GM12878 (cell line): ENCODE measurements at regions not wholly inside any gene's neighbourhood (a gene's known extent, or its start where the extent isn't known, plus 50 kb on each side); places are given as distances from the start of the nearest gene placed in this dataset.

Experiments
- ATAC-seq: fragments of 200-7000 bp; cut with Tn5 transposase; 3 replicates; pipeline ENCODE4 v1.9.1; 2020; ENCODE audit warnings: mild to moderate bottlenecking, moderate library complexity
- BruUV-seq: library from RNA; stranded (reverse); fragments of 400-500 nt; replicated peaks from 2 replicates; lab custom pipeline; 2021; lab: Mats Ljungman, UMichigan
- CTCF ChIA-PET: fragments of 300-600 bp; sonication (Branson Sonifier 250); formaldehyde crosslinking; extraction: SDS; loops from one replicate; lab custom pipeline; 2021; ENCODE audit warnings: inconsistent platforms; lab: Yijun Ruan, JAX
- POLR2A ChIA-PET: fragments of 350-600 bp; formaldehyde crosslinking; extraction: SDS; loops from one replicate; lab custom pipeline; 2021; ENCODE audit warnings: inconsistent platforms; lab: Charles Lee
- RAD21 ChIA-PET: fragments of 300-600 bp; sonication (Branson Sonifier 250); formaldehyde crosslinking; loops from one replicate; lab custom pipeline; 2023; ENCODE audit warnings: antibody characterized with exemption; ENCODE audit not compliant: unreplicated experiment; lab: Charles Lee
- SMC1A ChIA-PET: fragments of 300-600 bp; sonication (Branson Sonifier 250); formaldehyde crosslinking; loops from one replicate; lab custom pipeline; 2023; ENCODE audit not compliant: unreplicated experiment, uncharacterized antibody; lab: Charles Lee
- DNase-seq: peaks from one replicate; pipeline ENCODE4 v3.0.0-alpha.2; 2011; ENCODE audit warnings: low read depth, low spot score
- FAIRE-seq: peaks from 3 replicates; lab custom pipeline; 2011; peaks lifted over from hg19 to GRCh38; lab: Jason Lieb, UNC
- H2AFZ ChIP-seq: 2 replicates; pipeline ENCODE4 v1.6.0; 2011; ENCODE audit warnings: low read depth, low read length, control low read depth; ENCODE audit not compliant: control insufficient read depth
- H3K27ac ChIP-seq: 2 replicates; pipeline ENCODE4 v1.5.1; 2011; ENCODE audit warnings: control low read depth; ENCODE audit not compliant: control insufficient read depth, insufficient read depth
- H3K27me3 ChIP-seq, 2 experiments: replicated peaks in 1 of 2; 2 replicates each; pipeline versions ENCODE4 v1.6.0 to v1.6.1; 2011; ENCODE audit warnings: low read length in 1 of 2; ENCODE audit not compliant: control insufficient read depth in 2 of 2, insufficient read depth in 2 of 2
- H3K36me3 ChIP-seq, 2 experiments: 2 replicates each; pipeline ENCODE4 v1.5.1; 2011; ENCODE audit warnings: low read length in 1 of 2; ENCODE audit not compliant: control insufficient read depth in 2 of 2, insufficient read depth in 2 of 2
- H3K4me1 ChIP-seq: 2 replicates; pipeline ENCODE4 v1.6.1; 2011; ENCODE audit warnings: mild to moderate bottlenecking, low read length, moderate library complexity, mixed read lengths; ENCODE audit not compliant: control insufficient read depth, insufficient read depth
- H3K4me2 ChIP-seq: 2 replicates; pipeline ENCODE4 v1.6.0; 2011; ENCODE audit warnings: control low read depth; ENCODE audit not compliant: control insufficient read depth, insufficient read depth
- H3K4me3 ChIP-seq: fragments of 200-600 bp; sonication (generic); 2 replicates; pipeline ENCODE4 v1.5.1; 2016
- H3K79me2 ChIP-seq: 2 replicates; pipeline ENCODE4 v1.6.0; 2011; ENCODE audit warnings: low read length; ENCODE audit not compliant: control insufficient read depth, insufficient read depth
- H3K9ac ChIP-seq: 2 replicates; pipeline ENCODE4 v1.8.0; 2011; ENCODE audit warnings: low read length, control low read depth, mixed read lengths; ENCODE audit not compliant: control insufficient read depth, insufficient read depth
- H3K9me3 ChIP-seq: replicated peaks from 3 replicates; pipeline ENCODE4 v1.5.1; 2011; ENCODE audit warnings: mild to moderate bottlenecking, low read length; ENCODE audit not compliant: control insufficient read depth, insufficient read depth
- H4K20me1 ChIP-seq: 2 replicates; pipeline ENCODE4 v1.6.0; 2011; ENCODE audit not compliant: control insufficient read depth, insufficient read depth
- ATF3 ChIP-seq: IDR thresholded peaks from 2 replicates; pipeline ENCODE4 v1.6.1; 2011; ENCODE audit warnings: low read depth, mild to moderate bottlenecking, low read length, moderate library complexity, borderline replicate concordance; ENCODE audit errors: extremely low read depth
- BHLHE40 ChIP-seq, 2 experiments: fragments of 450-650 bp in 1 of 2; IDR thresholded peaks; 2 replicates each; pipeline ENCODE4 v1.6.1; 2011 to 2017; ENCODE audit warnings: low read depth in 2 of 2, borderline replicate concordance in 1 of 2, improper control_type of control experiment in 1 of 2, low read length in 1 of 2, mild to moderate bottlenecking in 1 of 2
- DPF2 ChIP-seq: fragments of 450-650 bp; IDR thresholded peaks from 2 replicates; pipeline ENCODE4 v1.6.1; 2017; ENCODE audit warnings: mild to moderate bottlenecking
- IRF3 ChIP-seq: fragments of 450-650 bp; IDR thresholded peaks from 2 replicates; pipeline ENCODE4 v1.6.1; 2014; ENCODE audit warnings: mild to moderate bottlenecking
- MXI1 ChIP-seq: fragments of 150-350 bp; IDR thresholded peaks from 2 replicates; pipeline ENCODE4 v1.6.1; 2011; ENCODE audit warnings: low read depth, mild to moderate bottlenecking, inconsistent platforms, low read length, improper control_type of control experiment
- NFIC ChIP-seq: IDR thresholded peaks from 2 replicates; pipeline ENCODE4 v1.6.1; 2012; ENCODE audit warnings: low read depth, mild to moderate bottlenecking, inconsistent platforms, low read length, moderate library complexity
- NR2F1 ChIP-seq: fragments of 450-650 bp; conservative IDR thresholded peaks from 2 replicates; pipeline ENCODE4 v1.6.1; 2017; ENCODE audit warnings: mild to moderate bottlenecking
- SPI1 ChIP-seq: IDR thresholded peaks from 2 replicates; pipeline ENCODE4 v1.6.1; 2011; ENCODE audit warnings: low read depth, mild to moderate bottlenecking, low read length, moderate library complexity, borderline replicate concordance; ENCODE audit not compliant: insufficient read depth
- SREBF1 ChIP-seq: IDR thresholded peaks from 2 replicates; pipeline ENCODE4 v1.6.1; 2012; ENCODE audit warnings: mild to moderate bottlenecking, low read length
- TARDBP ChIP-seq: IDR thresholded peaks from 2 replicates; pipeline ENCODE4 v1.6.1; 2016; ENCODE audit warnings: borderline replicate concordance
- ZNF207 ChIP-seq: fragments of 450-650 bp; IDR thresholded peaks from 2 replicates; pipeline ENCODE4 v1.6.1; 2014; ENCODE audit warnings: antibody characterized with exemption, mild to moderate bottlenecking, borderline replicate concordance
- WGBS: methylation state at CpG from one replicate; pipeline ENCODE4 v1.1.6; 2016; ENCODE audit warnings: low lambda C conversion rate; ENCODE audit not compliant: insufficient replicate concordance, insufficient coverage; ENCODE audit errors: missing lambda C conversion rate; 5-methylcytosine and 5-hydroxymethylcytosine counted together
- in situ Hi-C: fragments of 300-500 bp; cut with MboI; formaldehyde crosslinking; loops from 9 replicates; pipeline ENCODE4 v1.14.3; 2018; ENCODE audit warnings: mixed read lengths
- intact Hi-C: fragments of 100-400 bp; cut with micrococcal nuclease; formaldehyde crosslinking; loops from one replicate; pipeline ENCODE4 v1.14.2; 2022; ENCODE audit not compliant: unreplicated experiment
- TF ChIP-seq, protein P1 (sequence below): IDR thresholded peaks from 2 replicates; pipeline ENCODE4 v1.6.1; 2012; ENCODE audit warnings: low read length, inconsistent platforms

- Histone ChIP-seq H3K27me3 (no peaks in the 10 kb centered on the region), H3K79me2 (no peaks in the 10 kb centered on the region), H3K4me3 (no peak overlapping the region), H2AFZ (no peak overlapping the region), H3K9ac (no peak overlapping the region), H4K20me1 (no peaks in the 10 kb centered on the region), H3K4me1 (no peaks in the 10 kb centered on the region), H3K4me2 (no peak overlapping the region), H3K27ac (no peak overlapping the region), H3K36me3 (no peaks in the 10 kb centered on the region)
- in situ Hi-C loops, result no loop called here
- POLR2A ChIA-PET, result no interaction called here
- intact Hi-C loops, result no loop called here
- SMC1A ChIA-PET, result no interaction called here
- ATAC-seq, result no peak
- WGBS, result 10% methylated on average over 16 of the region's 16 CpGs
- TF ChIP-seq NR2F1 (no peak), ZNF207 (no peak), IRF3 (no peak)
- TF ChIP-seq, all 136 proteins: peak for 0
- no peaks in the 10 kb centered on the region; the same call in 2 of the 3 replicates for H3K9me3 ChIP-seq
- ChIA-PET RAD21 (no interaction called here), CTCF (no interaction called here)
- FAIRE-seq (no peak), DNase-seq (no peak)
- no TSS peak for BruUV-seq
Observed at GRCh38 chr22:49016909-49017481, 810.7 kb downstream of the BRD1 start.

- Histone ChIP-seq H4K20me1 (no peaks in the 10 kb centered on the region), H3K27me3 (no peaks in the 10 kb centered on the region), H3K27ac (no peak overlapping the region), H3K79me2 (no peaks in the 10 kb centered on the region), H2AFZ (no peak overlapping the region), H3K4me1 (no peaks in the 10 kb centered on the region), H3K4me3 (no peak overlapping the region), H3K4me2 (no peak overlapping the region), H3K36me3 (no peaks in the 10 kb centered on the region), H3K9ac (no peak overlapping the region), H3K9me3 (no peaks in the 10 kb centered on the region; the same call in 2 of the 3 replicates)
- CTCF ChIA-PET, result no interaction called here
- SMC1A ChIA-PET, result no interaction called here
- POLR2A ChIA-PET, result no interaction called here
- DNase-seq (no peak), FAIRE-seq (no peak), ATAC-seq (no peak)
- intact Hi-C loops (no loop called here), in situ Hi-C loops (no loop called here)
- RAD21 ChIA-PET, result no interaction called here
- no TSS peak for BruUV-seq
- 49% methylated on average over 26 of the region's 26 CpGs for WGBS
- TF ChIP-seq DPF2, result no peak
- no peak for TF ChIP-seq MXI1
- TF ChIP-seq SPI1, result no peak
- TF ChIP-seq SREBF1, result no peak
- TF ChIP-seq BHLHE40 (IDR thresholded peaks at IDR 0.05; ENCODE audit: borderline replicate concordance in 1 of 2, low read depth in 2 of 2, low read length in 1 of 2), result no peak
- no peak for TF ChIP-seq TARDBP
- no peak for TF ChIP-seq NFIC
- TF ChIP-seq, protein P1, sequence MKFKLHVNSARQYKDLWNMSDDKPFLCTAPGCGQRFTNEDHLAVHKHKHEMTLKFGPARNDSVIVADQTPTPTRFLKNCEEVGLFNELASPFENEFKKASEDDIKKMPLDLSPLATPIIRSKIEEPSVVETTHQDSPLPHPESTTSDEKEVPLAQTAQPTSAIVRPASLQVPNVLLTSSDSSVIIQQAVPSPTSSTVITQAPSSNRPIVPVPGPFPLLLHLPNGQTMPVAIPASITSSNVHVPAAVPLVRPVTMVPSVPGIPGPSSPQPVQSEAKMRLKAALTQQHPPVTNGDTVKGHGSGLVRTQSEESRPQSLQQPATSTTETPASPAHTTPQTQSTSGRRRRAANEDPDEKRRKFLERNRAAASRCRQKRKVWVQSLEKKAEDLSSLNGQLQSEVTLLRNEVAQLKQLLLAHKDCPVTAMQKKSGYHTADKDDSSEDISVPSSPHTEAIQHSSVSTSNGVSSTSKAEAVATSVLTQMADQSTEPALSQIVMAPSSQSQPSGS, result no peak
- no peak for TF ChIP-seq ATF3
Observed at GRCh38 chr22:49015993-49016908, 811.4 kb downstream of the BRD1 start.
